BE2C (cell line): ENCODE measurements at regions not wholly inside any gene's neighbourhood (a gene's known extent, or its start where the extent isn't known, plus 50 kb on each side); places are given as distances from the start of the nearest gene placed in this dataset.

Experiments used
- DNase-seq: peaks from one replicate; pipeline ENCODE4 v3.0.0-alpha.2; 2020
- H3K27me3 ChIP-seq: fragments of 250-450 bp; sonication (Bioruptor Pico); 2 replicates; pipeline ENCODE4 v1.5.1; 2020; ENCODE audit warnings: mild to moderate bottlenecking
- H3K36me3 ChIP-seq: fragments of 250-450 bp; sonication (Bioruptor Pico); 2 replicates; pipeline ENCODE4 v1.5.1; 2020; ENCODE audit warnings: mild to moderate bottlenecking
- H3K4me1 ChIP-seq: fragments of 250-450 bp; sonication (Bioruptor Pico); 2 replicates; pipeline ENCODE4 v1.5.1; 2020
- H3K4me3 ChIP-seq: 2 replicates; pipeline ENCODE4 v1.5.1; 2011; ENCODE audit warnings: low read depth, low read length
- H3K9me3 ChIP-seq: fragments of 250-450 bp; sonication (Bioruptor Pico); 2 replicates; pipeline ENCODE4 v1.5.1; 2020
- CTCF ChIP-seq: IDR thresholded peaks from 2 replicates; pipeline ENCODE4 v1.5.1; 2012; ENCODE audit warnings: mild to moderate bottlenecking, low read depth, low read length

GRCh38 chr2:196279541-196279940 is 108.2 kb upstream of the STK17B start:
- no peak for DNase-seq
- Histone ChIP-seq H3K4me3 (no peak overlapping the region), H3K36me3 (no peaks in the 10 kb centered on the region), H3K27me3 (no peaks in the 10 kb centered on the region), H3K9me3 (no peaks in the 10 kb centered on the region), H3K4me1 (peaks cover 6% of the 10 kb centered on the region)
- TF ChIP-seq CTCF, result no peak

GRCh38 chr2:196284144-196284844 is 112.9 kb upstream of the STK17B start:
- Histone ChIP-seq H3K4me3 (no peak overlapping the region), H3K27me3 (no peaks in the 10 kb centered on the region), H3K9me3 (no peaks in the 10 kb centered on the region), H3K4me1 (no peaks in the 10 kb centered on the region), H3K36me3 (no peaks in the 10 kb centered on the region)
- DNase-seq, result no peak
- no peak for TF ChIP-seq CTCF

GRCh38 chr2:196284866-196285557 is 113.6 kb upstream of the STK17B start:
- no peaks in the 10 kb centered on the region for H3K36me3 ChIP-seq
- TF ChIP-seq CTCF, result no peak

GRCh38 chr2:196286821-196287220 is 115.4 kb upstream of the STK17B start:
- no peaks in the 10 kb centered on the region for H3K9me3 ChIP-seq
- H3K4me1 ChIP-seq, result no peaks in the 10 kb centered on the region
- H3K4me3 ChIP-seq, result no peak overlapping the region
- no peak for DNase-seq
- H3K27me3 ChIP-seq, result no peaks in the 10 kb centered on the region
- TF ChIP-seq CTCF, result no peak
- no peaks in the 10 kb centered on the region for H3K36me3 ChIP-seq

More at GRCh38 chr2:196284866-196285557, 113.6 kb upstream of the STK17B start:
- Histone ChIP-seq H3K4me3 (no peak overlapping the region), H3K27me3 (no peaks in the 10 kb centered on the region), H3K9me3 (no peaks in the 10 kb centered on the region), H3K4me1 (no peaks in the 10 kb centered on the region)
- no peak for DNase-seq

GRCh38 chr2:196287523-196287922 is 116.1 kb upstream of the STK17B start:
- TF ChIP-seq CTCF, result no peak
- Histone ChIP-seq H3K4me1 (no peaks in the 10 kb centered on the region), H3K9me3 (no peaks in the 10 kb centered on the region), H3K27me3 (no peaks in the 10 kb centered on the region), H3K36me3 (no peaks in the 10 kb centered on the region), H3K4me3 (no peak overlapping the region)
- no peak for DNase-seq

GRCh38 chr2:196288006-196288538 is 116.7 kb upstream of the STK17B start:
- DNase-seq, result no peak
- H3K9me3 ChIP-seq, result no peaks in the 10 kb centered on the region
- H3K36me3 ChIP-seq, result no peaks in the 10 kb centered on the region
- no peaks in the 10 kb centered on the region for H3K27me3 ChIP-seq
- H3K4me3 ChIP-seq, result no peak overlapping the region
- H3K4me1 ChIP-seq, result no peaks in the 10 kb centered on the region
- TF ChIP-seq CTCF, result no peak
